HG02798 (cell line): ENCODE measurements at regions not wholly inside any gene's neighbourhood (a gene's known extent, or its start where the extent isn't known, plus 50 kb on each side); places are given as distances from the start of the nearest gene placed in this dataset.
A peak's percentile ranks its signal among the peaks of the same experiment; 100 is the strongest.
"Not testable (repeated sequence)": the region's sequence is repeated elsewhere in the genome, so short reads cannot be mapped to it uniquely, and the experiment has no call there.

ENCODE experiments used
- ATAC-seq: cut with Tn5 transposase; IDR thresholded peaks from one replicate; pipeline ENCODE4 v1.9.1; 2021; ENCODE audit warnings: mild to moderate bottlenecking; ENCODE audit not compliant: unreplicated experiment, poor library complexity

- ATAC-seq, result no peak
Observed at GRCh38 chr6:72457738-72458137, 164.1 kb upstream of the KCNQ5 start.

GRCh38 chr6:72458521-72458920 lies 163.3 kb upstream of the KCNQ5 start:
- ATAC-seq, result no peak

- ATAC-seq, result no peak
Observed at GRCh38 chr6:72461144-72461543, 160.7 kb upstream of the KCNQ5 start.

GRCh38 chr6:72464246-72464645 lies 157.6 kb upstream of the KCNQ5 start:
- no peak for ATAC-seq

GRCh38 chr6:72464791-72465691 lies 156.8 kb upstream of the KCNQ5 start:
- no peak for ATAC-seq

GRCh38 chr6:72466471-72466870 lies 155.4 kb upstream of the KCNQ5 start:
- no peak for ATAC-seq

GRCh38 chr6:72466971-72467566 lies 154.8 kb upstream of the KCNQ5 start:
- no peak for ATAC-seq

- ATAC-seq, result not testable (repeated sequence)
Observed at GRCh38 chr6:72469406-72469983, 152.4 kb upstream of the KCNQ5 start.

- ATAC-seq, result no peak
Observed at GRCh38 chr6:72476051-72476450, 145.8 kb upstream of the KCNQ5 start.

- no peak for ATAC-seq
Observed at GRCh38 chr6:72476646-72477045, 145.2 kb upstream of the KCNQ5 start.

- no peak for ATAC-seq
Observed at GRCh38 chr6:72495441-72495840, 126.4 kb upstream of the KCNQ5 start.

GRCh38 chr6:72497186-72497585 lies 124.7 kb upstream of the KCNQ5 start:
- no peak for ATAC-seq

- no peak for ATAC-seq
Observed at GRCh38 chr6:72500669-72501068, 121.2 kb upstream of the KCNQ5 start.

GRCh38 chr6:72504406-72504805 lies 117.5 kb upstream of the KCNQ5 start:
- no peak for ATAC-seq

- ATAC-seq, result no peak
Observed at GRCh38 chr6:72505446-72505845, 116.4 kb upstream of the KCNQ5 start.

- ATAC-seq, result no peak
Observed at GRCh38 chr6:72519871-72520270, 102.0 kb upstream of the KCNQ5 start.

GRCh38 chr6:72521684-72522083 lies 100.2 kb upstream of the KCNQ5 start:
- no peak for ATAC-seq

- peak; percentile 58 for ATAC-seq
Observed at GRCh38 chr6:72522735-72523141, 99.1 kb upstream of the KCNQ5 start.

GRCh38 chr6:72524011-72524645 lies 97.7 kb upstream of the KCNQ5 start:
- peak; percentile 51 for ATAC-seq

GRCh38 chr6:72525821-72526510 lies 95.9 kb upstream of the KCNQ5 start:
- no peak for ATAC-seq
